ENCODE measurements at regions not wholly inside any gene's neighbourhood (a gene's known extent, or its start where the extent isn't known, plus 50 kb on each side); places are given as distances from the start of the nearest gene placed in this dataset.

- no peak overlapping the region for H3K27ac ChIP-seq
- no peak for DNase-seq
- H3K9me3 ChIP-seq (replicated peaks in 1 of 3) = no peaks in the 10 kb centered on the region
- WGBS, 4 donors = 51 to 70% (median 67%) methylated on average over 6 of the region's 6 CpGs
- H3K4me3 ChIP-seq = no peak overlapping the region
- no peaks in the 10 kb centered on the region for H3K27me3 ChIP-seq
- intact Hi-C loops (cut with DNase I) = no loop called here
- no peaks in the 10 kb centered on the region for H3K36me3 ChIP-seq (replicated peaks in 1 of 2)
- TF ChIP-seq, protein P1, sequence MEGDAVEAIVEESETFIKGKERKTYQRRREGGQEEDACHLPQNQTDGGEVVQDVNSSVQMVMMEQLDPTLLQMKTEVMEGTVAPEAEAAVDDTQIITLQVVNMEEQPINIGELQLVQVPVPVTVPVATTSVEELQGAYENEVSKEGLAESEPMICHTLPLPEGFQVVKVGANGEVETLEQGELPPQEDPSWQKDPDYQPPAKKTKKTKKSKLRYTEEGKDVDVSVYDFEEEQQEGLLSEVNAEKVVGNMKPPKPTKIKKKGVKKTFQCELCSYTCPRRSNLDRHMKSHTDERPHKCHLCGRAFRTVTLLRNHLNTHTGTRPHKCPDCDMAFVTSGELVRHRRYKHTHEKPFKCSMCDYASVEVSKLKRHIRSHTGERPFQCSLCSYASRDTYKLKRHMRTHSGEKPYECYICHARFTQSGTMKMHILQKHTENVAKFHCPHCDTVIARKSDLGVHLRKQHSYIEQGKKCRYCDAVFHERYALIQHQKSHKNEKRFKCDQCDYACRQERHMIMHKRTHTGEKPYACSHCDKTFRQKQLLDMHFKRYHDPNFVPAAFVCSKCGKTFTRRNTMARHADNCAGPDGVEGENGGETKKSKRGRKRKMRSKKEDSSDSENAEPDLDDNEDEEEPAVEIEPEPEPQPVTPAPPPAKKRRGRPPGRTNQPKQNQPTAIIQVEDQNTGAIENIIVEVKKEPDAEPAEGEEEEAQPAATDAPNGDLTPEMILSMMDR (IDR thresholded peaks at IDR 0.05) = no peak
- TF ChIP-seq POLR2A (IDR thresholded peaks at IDR 0.05) = no peak
- no peaks in the 10 kb centered on the region for H3K4me1 ChIP-seq (replicated peaks in 1 of 2)
Measured at GRCh38 chr4:104942990-104943743, 203.5 kb upstream of the TET2 start.

- Histone ChIP-seq H3K9me3 (replicated peaks in 1 of 3) (no peaks in the 10 kb centered on the region), H3K27me3 (no peaks in the 10 kb centered on the region), H3K36me3 (replicated peaks in 1 of 2) (no peaks in the 10 kb centered on the region), H3K27ac (no peak overlapping the region), H3K4me3 (no peak overlapping the region), H3K4me1 (replicated peaks in 1 of 2) (no peaks in the 10 kb centered on the region)
- TF ChIP-seq, protein P1 (IDR thresholded peaks at IDR 0.05) = no peak
- TF ChIP-seq POLR2A (IDR thresholded peaks at IDR 0.05) = no peak
- no peak for DNase-seq
- intact Hi-C loops (cut with DNase I) = no loop called here
Measured at GRCh38 chr4:104944596-104944995, 202.1 kb upstream of the TET2 start.

- no peak overlapping the region for H3K27ac ChIP-seq
- no peak for DNase-seq
- no peaks in the 10 kb centered on the region for H3K27me3 ChIP-seq
- no peak overlapping the region for H3K4me3 ChIP-seq
- H3K4me1 ChIP-seq (replicated peaks in 1 of 2) = no peaks in the 10 kb centered on the region
- TF ChIP-seq, protein P1 (IDR thresholded peaks at IDR 0.05) = no peak
- TF ChIP-seq POLR2A (IDR thresholded peaks at IDR 0.05) = no peak
- H3K9me3 ChIP-seq (replicated peaks in 1 of 3) = no peaks in the 10 kb centered on the region
- WGBS, 4 donors = 67 to 81% (median 71%) methylated on average over 4 of the region's 4 CpGs
- intact Hi-C loops (cut with DNase I) = no loop called here
- H3K36me3 ChIP-seq (replicated peaks in 1 of 2) = no peaks in the 10 kb centered on the region
Measured at GRCh38 chr4:104964410-104965175, 182.1 kb upstream of the TET2 start.

- 43 to 61% (median 55%) methylated on average over 3 of the region's 3 CpGs for WGBS, 4 donors
- Histone ChIP-seq H3K4me1 (replicated peaks in 1 of 2) (no peaks in the 10 kb centered on the region), H3K36me3 (replicated peaks in 1 of 2) (no peaks in the 10 kb centered on the region), H3K9me3 (replicated peaks in 1 of 3) (no peaks in the 10 kb centered on the region), H3K27ac (no peak overlapping the region), H3K4me3 (no peak overlapping the region), H3K27me3 (no peaks in the 10 kb centered on the region)
- no peak for DNase-seq
- intact Hi-C loops (cut with DNase I) = no loop called here
- TF ChIP-seq, protein P1 (IDR thresholded peaks at IDR 0.05) = no peak
- TF ChIP-seq POLR2A (IDR thresholded peaks at IDR 0.05) = no peak
Measured at GRCh38 chr4:104966349-104967033, 180.2 kb upstream of the TET2 start.

Measured in adrenal gland (tissue), 9 donors.